ENCODE measurements at regions not wholly inside any gene's neighbourhood (a gene's known extent, or its start where the extent isn't known, plus 50 kb on each side); places are given as distances from the start of the nearest gene placed in this dataset.

DNA sequence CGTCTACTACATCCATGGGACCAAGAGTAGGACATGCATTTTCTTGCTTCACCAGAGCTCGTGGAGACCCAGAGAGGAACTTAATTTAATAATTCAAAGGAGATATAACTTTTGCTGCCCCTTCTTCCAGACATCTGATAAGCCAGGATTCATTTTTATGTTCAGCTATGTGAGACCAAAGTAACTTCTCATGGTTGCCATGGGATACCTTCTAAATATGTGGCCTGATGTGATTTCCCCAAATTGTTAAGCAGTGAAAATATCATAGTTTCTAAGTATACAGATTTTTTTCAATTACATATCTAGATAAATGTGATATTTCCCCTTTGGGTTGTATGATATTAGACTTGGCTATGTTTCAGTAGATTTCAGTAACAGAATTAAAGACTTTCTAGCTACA lies 185.5 kb upstream of the FN1 start:
- Histone ChIP-seq H3K18ac (ENCODE audit: extremely low read depth, low read length) (no peak overlapping the region), H3K79me1 (ENCODE audit: low read depth, low read length) (no peaks in the 10 kb centered on the region), H3K27ac (ENCODE audit: low read depth, low read length) (no peak overlapping the region), H4K8ac (ENCODE audit: extremely low read depth, insufficient read depth, low read length) (no peak overlapping the region), H4K91ac (replicated peaks; ENCODE audit: insufficient read length, low read length) (no peak overlapping the region), H3K4me3 (ENCODE audit: extremely low read depth in 1 of 4, insufficient read depth in 2 of 4, low read depth in 3 of 4, low read length in 4 of 4) (no peak overlapping the region), H3K23me2 (ENCODE audit: low read depth, low read length) (no peaks in the 10 kb centered on the region), H2BK15ac (ENCODE audit: low read length) (no peak overlapping the region), H3K27me3 (replicated peaks in 1 of 4; ENCODE audit: control insufficient read depth in 3 of 4, extremely low read depth in 1 of 4, insufficient read depth in 3 of 4, low read length in 3 of 4) (no peaks in the 10 kb centered on the region), H3K36me3 (ENCODE audit: control insufficient read depth in 2 of 4, insufficient read depth in 4 of 4, low read length in 3 of 4) (no peaks in the 10 kb centered on the region), H3K4me2 (ENCODE audit: insufficient read depth in 1 of 2, low read depth in 2 of 2, low read length in 2 of 2) (no peak overlapping the region), H2AK5ac (ENCODE audit: low read depth, low read length) (no peak overlapping the region), H3K56ac (replicated peaks; ENCODE audit: insufficient read length, low read depth, low read length) (no peak overlapping the region), H3K79me2 (ENCODE audit: control insufficient read depth in 1 of 2, insufficient read depth in 2 of 2, low read length in 2 of 2) (no peaks in the 10 kb centered on the region), H4K5ac (ENCODE audit: insufficient read length, low read depth, low read length) (no peak overlapping the region), H2BK12ac (ENCODE audit: low read depth, low read length) (no peak overlapping the region), H3K9ac (replicated peaks in 1 of 4; ENCODE audit: extremely low read depth in 1 of 4, low read depth in 3 of 4, low read length in 3 of 4) (no peak overlapping the region), H2BK20ac (ENCODE audit: low read length) (no peak overlapping the region), H3K9me3 (ENCODE audit: insufficient read depth in 2 of 2, low read depth in 1 of 2, low read length in 1 of 2) (no peaks in the 10 kb centered on the region), H3K4me1 (replicated peaks in 1 of 4; ENCODE audit: control insufficient read depth in 3 of 4, insufficient read depth in 4 of 4, low read length in 3 of 4) (peaks cover 2 to 11% (median 5%) of the 10 kb centered on the region in 4 experiments), H4K20me1 (replicated peaks in 1 of 2; ENCODE audit: control insufficient read depth in 1 of 2, insufficient read depth in 2 of 2, low read length in 2 of 2) (no peaks in the 10 kb centered on the region), H2BK5ac (ENCODE audit: low read depth, low read length) (no peak overlapping the region), H2AFZ (ENCODE audit: low read length) (no peak overlapping the region), H3K14ac (ENCODE audit: insufficient read length) (no peak overlapping the region), H3K4ac (replicated peaks; ENCODE audit: insufficient read length, low read depth, low read length) (no peak overlapping the region), H3K23ac (ENCODE audit: insufficient read length) (no peak overlapping the region), H2BK120ac (replicated peaks; ENCODE audit: low read depth, low read length) (no peak overlapping the region)
- POLR2A ChIA-PET (ENCODE audit: partially characterized antibody): no interaction called here
- TF ChIP-seq TEAD4 (IDR thresholded peaks at IDR 0.05; ENCODE audit: low read depth, low read length) (no peak), BRCA1 (IDR thresholded peaks at IDR 0.05; ENCODE audit: low read depth, low read length) (no peak), HDAC6 (IDR thresholded peaks at IDR 0.05; ENCODE audit: low read depth, low read length) (no peak), EGR1 (IDR thresholded peaks at IDR 0.05; ENCODE audit: borderline replicate concordance, low read depth, low read length) (no peak), HDAC2 (IDR thresholded peaks at IDR 0.05; ENCODE audit: borderline replicate concordance in 1 of 2, low read depth in 2 of 2, low read length in 2 of 2) (no peak), CBX5 (IDR thresholded peaks at IDR 0.05; ENCODE audit: low read depth, low read length) (no peak), PHF8 (conservative IDR thresholded peaks at IDR 0.05; ENCODE audit: low read depth, low read length) (no peak), RAD21 (IDR thresholded peaks at IDR 0.05 in 1 of 2, conservative IDR thresholded peaks at IDR 0.05 in 1 of 2; ENCODE audit: low read depth in 2 of 2, low read length in 2 of 2) (no peak), CTCF (IDR thresholded peaks at IDR 0.05; ENCODE audit: control extremely low read depth in 1 of 3, insufficient read depth in 1 of 3, low read depth in 1 of 3, low read length in 3 of 3) (no peak)
- no peak for FAIRE-seq
- no peak for DNase-seq (ENCODE audit: low read depth in 1 of 2, low spot score in 2 of 2)
- CTCF ChIA-PET (ENCODE audit: partially characterized antibody): no interaction called here
- 95% methylated on average over 2 of the region's 2 CpGs; no CpG with 5 or more reads in 1 of the 2 experiments for WGBS, 2 experiments (ENCODE audit: extremely low coverage in 1 of 2, insufficient coverage in 1 of 2, insufficient read length in 1 of 2, insufficient replicate concordance in 2 of 2, low coverage in 1 of 2, low lambda C conversion rate in 2 of 2, missing lambda C conversion rate in 1 of 2)

All from H1 (cell line).